ENCODE measurements at regions not wholly inside any gene's neighbourhood (a gene's known extent, or its start where the extent isn't known, plus 50 kb on each side); places are given as distances from the start of the nearest gene placed in this dataset.

GRCh38 chr13:85632526-85633195 lies 166.6 kb downstream of the SLITRK6 start:
- no peak for TF ChIP-seq CTCF (conservative IDR thresholded peaks at IDR 0.05; ENCODE audit: low read length)
- TF ChIP-seq EZH2phosphoT487 (IDR thresholded peaks at IDR 0.05; ENCODE audit: borderline replicate concordance), result no peak
